Lung (tissue), 11 donors: ENCODE measurements at regions not wholly inside any gene's neighbourhood (a gene's known extent, or its start where the extent isn't known, plus 50 kb on each side); places are given as distances from the start of the nearest gene placed in this dataset.

Source experiments
- ATAC-seq: fragments of 200-7000 bp; cut with Tn5 transposase; one replicate; pipeline ENCODE4 v1.9.1; 2020; ENCODE audit warnings: moderate number of reproducible peaks; ENCODE audit not compliant: insufficient read depth, low FRiP score
- DNase-seq, 3 donors: peaks; one replicate each; pipeline ENCODE4 v3.0.0-alpha.2; 2013 to 2017
- H3K27ac ChIP-seq, 2 donors: one replicate each; pipeline ENCODE4 v1.5.1; 2013; ENCODE audit warnings: mild to moderate bottlenecking in 2 of 2, moderate library complexity in 2 of 2, control low read depth in 1 of 2, inconsistent platforms in 1 of 2, low read depth in 1 of 2, low read length in 1 of 2
- H3K27me3 ChIP-seq, 3 donors: one replicate each; pipeline ENCODE4 v1.5.1; 2013; ENCODE audit warnings: low read length in 2 of 3; ENCODE audit not compliant: control insufficient read depth in 3 of 3, insufficient read depth in 3 of 3
- H3K36me3 ChIP-seq, 4 donors: one replicate each; pipeline ENCODE4 v1.5.1; 2013; ENCODE audit warnings: low read length in 4 of 4, mild to moderate bottlenecking in 1 of 4, moderate library complexity in 1 of 4; ENCODE audit not compliant: control insufficient read depth in 4 of 4, insufficient read depth in 4 of 4
- H3K4me1 ChIP-seq, 5 donors: one replicate each; pipeline ENCODE4 v1.5.1; 2013; ENCODE audit warnings: low read length in 5 of 5, mild to moderate bottlenecking in 2 of 5, moderate library complexity in 1 of 5; ENCODE audit not compliant: control insufficient read depth in 5 of 5, insufficient read depth in 5 of 5
- H3K4me3 ChIP-seq: one replicate; pipeline ENCODE4 v1.5.1; 2013; ENCODE audit warnings: mild to moderate bottlenecking, control low read depth, moderate library complexity
- H3K9ac ChIP-seq, 2 donors: one replicate each; pipeline ENCODE4 v1.5.1; 2013; ENCODE audit warnings: low read length in 2 of 2, control low read depth in 1 of 2; ENCODE audit not compliant: insufficient read depth in 1 of 2
- H3K9me3 ChIP-seq, 4 donors: one replicate each; pipeline ENCODE4 v1.5.1; 2013; ENCODE audit warnings: low read length in 3 of 4, mild to moderate bottlenecking in 1 of 4, moderate library complexity in 1 of 4; ENCODE audit not compliant: control insufficient read depth in 4 of 4, insufficient read depth in 3 of 4
- WGBS, 2 donors: extraction: QIAGEN DNeasy Blood & Tissue Kit; methylation state at CpG; one replicate each; pipeline ENCODE4 v1.1.7; 2013; 5-methylcytosine and 5-hydroxymethylcytosine counted together
- TF ChIP-seq, protein P1 (sequence below): IDR thresholded peaks from 2 replicates; pipeline ENCODE4 v1.5.1; 2012; ENCODE audit warnings: mild to moderate bottlenecking; ENCODE audit errors: control extremely low read depth, extremely low read depth
- donor health status: control.
- donor health status: control.
- donor health status: Bipolar disorder and iron deficiency.
- donor health status: healthy.
- donor health status: DM: yes; HTN: yes; CAD: no.

DNA sequence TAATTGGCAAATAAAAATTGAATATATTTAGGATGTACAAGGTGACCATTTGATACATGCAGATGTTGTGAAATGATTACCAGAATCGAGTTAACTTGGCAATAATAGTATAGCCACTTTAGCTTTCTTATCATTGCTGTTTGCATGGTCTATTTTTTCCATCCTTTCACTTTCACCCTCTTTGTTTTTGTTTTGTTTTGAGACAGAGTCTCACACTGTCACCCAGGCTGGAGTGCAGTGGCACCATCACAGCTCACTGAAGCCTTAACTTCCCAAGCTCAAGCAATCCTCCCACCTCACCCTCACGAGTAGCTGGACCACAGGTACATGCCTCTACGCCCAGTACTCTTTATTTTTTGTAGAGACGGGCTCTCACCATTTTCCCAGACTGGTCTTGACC, 218.6 kb upstream of the ADGRL3 start:
- WGBS, 2 donors = 82 to 86% methylated on average over 4 of the region's 4 CpGs

DNA sequence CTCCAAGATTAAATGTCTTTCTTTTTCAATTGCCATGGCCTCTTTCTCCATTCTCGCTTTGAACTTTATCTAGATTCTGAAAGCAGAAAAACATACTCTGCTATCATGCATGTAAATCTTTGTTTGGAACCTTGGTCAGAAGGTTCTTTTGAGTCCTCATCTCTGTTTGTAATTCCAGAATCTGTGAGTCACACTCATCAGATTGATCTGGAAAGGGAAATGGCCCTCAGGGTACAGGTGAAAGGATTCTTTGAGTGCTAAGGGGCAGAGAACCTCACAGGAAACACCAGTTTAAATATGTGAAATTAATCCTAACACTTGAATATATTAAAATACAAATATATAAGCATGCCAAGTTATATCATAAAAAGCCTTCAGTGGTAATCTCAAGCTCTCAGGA, 211.0 kb upstream of the ADGRL3 start:
- DNase-seq (no peak), ATAC-seq (no peak)
- WGBS, 2 donors = 90 to 91% methylated on average over 1 of the region's 1 CpG
- Histone ChIP-seq H3K4me3 (no peak overlapping the region), H3K27ac (no peak overlapping the region), H3K27me3 (no peaks in the 10 kb centered on the region), H3K9me3 (peaks cover 0 to 8% (median under 1%) of the 10 kb centered on the region in 4 donors), H3K36me3 (no peaks in the 10 kb centered on the region), H3K4me1 (no peaks in the 10 kb centered on the region), H3K9ac (no peak overlapping the region)
- TF ChIP-seq, protein P1, sequence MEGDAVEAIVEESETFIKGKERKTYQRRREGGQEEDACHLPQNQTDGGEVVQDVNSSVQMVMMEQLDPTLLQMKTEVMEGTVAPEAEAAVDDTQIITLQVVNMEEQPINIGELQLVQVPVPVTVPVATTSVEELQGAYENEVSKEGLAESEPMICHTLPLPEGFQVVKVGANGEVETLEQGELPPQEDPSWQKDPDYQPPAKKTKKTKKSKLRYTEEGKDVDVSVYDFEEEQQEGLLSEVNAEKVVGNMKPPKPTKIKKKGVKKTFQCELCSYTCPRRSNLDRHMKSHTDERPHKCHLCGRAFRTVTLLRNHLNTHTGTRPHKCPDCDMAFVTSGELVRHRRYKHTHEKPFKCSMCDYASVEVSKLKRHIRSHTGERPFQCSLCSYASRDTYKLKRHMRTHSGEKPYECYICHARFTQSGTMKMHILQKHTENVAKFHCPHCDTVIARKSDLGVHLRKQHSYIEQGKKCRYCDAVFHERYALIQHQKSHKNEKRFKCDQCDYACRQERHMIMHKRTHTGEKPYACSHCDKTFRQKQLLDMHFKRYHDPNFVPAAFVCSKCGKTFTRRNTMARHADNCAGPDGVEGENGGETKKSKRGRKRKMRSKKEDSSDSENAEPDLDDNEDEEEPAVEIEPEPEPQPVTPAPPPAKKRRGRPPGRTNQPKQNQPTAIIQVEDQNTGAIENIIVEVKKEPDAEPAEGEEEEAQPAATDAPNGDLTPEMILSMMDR = no peak

More for the DNA sequence above, 218.6 kb upstream of the ADGRL3 start:
- Histone ChIP-seq H3K9ac (no peak overlapping the region), H3K27me3 (no peaks in the 10 kb centered on the region), H3K4me3 (no peak overlapping the region), H3K9me3 (peaks cover 0 to 8% (median 2%) of the 10 kb centered on the region in 4 donors), H3K27ac (no peak overlapping the region), H3K36me3 (no peaks in the 10 kb centered on the region), H3K4me1 (no peaks in the 10 kb centered on the region)
- no peak for DNase-seq
- TF ChIP-seq, protein P1 = no peak
- no peak for ATAC-seq

DNA sequence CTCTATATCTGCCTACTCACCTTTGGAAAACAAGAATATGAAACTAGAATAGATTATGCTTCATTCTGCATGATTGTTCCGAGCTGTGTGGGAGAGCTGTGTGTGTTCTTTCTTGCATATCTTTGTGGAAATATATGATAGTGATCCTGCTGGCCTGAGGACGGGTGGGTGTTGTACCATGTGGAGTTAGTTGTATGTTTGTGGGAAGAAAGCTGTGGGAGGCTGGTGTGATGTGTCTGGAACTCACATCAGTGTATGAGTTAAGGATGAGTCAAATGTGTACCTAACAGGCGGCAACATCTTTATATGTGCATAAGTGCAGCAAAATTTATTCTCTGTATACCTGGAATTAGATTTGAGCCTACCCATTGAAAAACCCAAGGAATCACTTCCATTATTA, 208.1 kb upstream of the ADGRL3 start:
- Histone ChIP-seq H3K9me3 (no peaks in the 10 kb centered on the region), H3K36me3 (no peaks in the 10 kb centered on the region), H3K27ac (no peak overlapping the region), H3K4me1 (no peaks in the 10 kb centered on the region), H3K27me3 (no peaks in the 10 kb centered on the region), H3K9ac (no peak overlapping the region), H3K4me3 (no peak overlapping the region)
- WGBS, 2 donors = 87% methylated on average over 3 of the region's 3 CpGs
- DNase-seq (no peak), ATAC-seq (no peak)
- TF ChIP-seq, protein P1 = no peak

DNA sequence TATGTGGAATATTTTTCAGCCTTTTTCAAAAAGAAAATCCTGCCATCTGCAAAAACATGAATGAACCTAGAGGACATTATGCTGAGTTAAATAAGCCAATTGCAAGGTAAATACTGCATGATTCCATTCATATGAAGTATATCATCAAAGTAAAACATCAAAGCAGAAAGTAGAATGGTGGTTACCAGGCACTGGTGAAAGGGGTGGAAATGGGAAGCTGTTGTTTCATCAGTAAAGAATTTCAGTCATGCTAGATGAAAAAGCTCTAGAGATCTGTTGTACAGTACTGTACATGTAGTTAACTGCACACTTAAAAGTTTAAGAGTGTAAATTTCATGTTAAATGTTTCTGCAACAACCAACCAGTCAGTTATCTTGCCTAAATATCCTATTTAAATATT, 196.8 kb upstream of the ADGRL3 start:
- ATAC-seq = no peak
- H3K4me3 ChIP-seq = no peak overlapping the region
- H3K27me3 ChIP-seq = no peaks in the 10 kb centered on the region
- H3K9me3 ChIP-seq = peaks cover 0 to 3% (median under 1%) of the 10 kb centered on the region in 4 donors
- no peaks in the 10 kb centered on the region for H3K36me3 ChIP-seq
- H3K4me1 ChIP-seq = no peaks in the 10 kb centered on the region
- no peak overlapping the region for H3K27ac ChIP-seq
- H3K9ac ChIP-seq = no peak overlapping the region
- DNase-seq = no peak
- TF ChIP-seq, protein P1 = no peak
